ENCODE measurements at regions not wholly inside any gene's neighbourhood (a gene's known extent, or its start where the extent isn't known, plus 50 kb on each side); places are given as distances from the start of the nearest gene placed in this dataset.

- no peaks in the 10 kb centered on the region for H4K20me1 ChIP-seq (ENCODE audit: insufficient read depth, low read length)
- H3K14ac ChIP-seq (replicated peaks; ENCODE audit: low read depth, low read length): no peak overlapping the region
- no peak overlapping the region for H3K23ac ChIP-seq (ENCODE audit: low read depth, low read length)
- DNase-seq (no peak), ATAC-seq (ENCODE audit: low read depth) (no peak)
- no peak overlapping the region for H3K9ac ChIP-seq (ENCODE audit: low read depth, low read length)
- H4K8ac ChIP-seq (ENCODE audit: low read depth in 2 of 2, low read length in 2 of 2): no peak overlapping the region
- no peak overlapping the region for H4K5ac ChIP-seq (ENCODE audit: low read depth, low read length)
- no peaks in the 10 kb centered on the region for H3K4me1 ChIP-seq (ENCODE audit: control insufficient read depth, insufficient read depth, low read length)
- no peak overlapping the region for H2AK5ac ChIP-seq (ENCODE audit: low read depth, low read length)
- ChIA-PET CTCF (interaction anchor here (0.6 kb wide), 1 partner anchor 219 kb away, joined by 6 read pairs; no protein-coding TSS in a partner anchor), POLR2A (ENCODE audit: unreplicated experiment) (no interaction called here)
- no peak overlapping the region for H2AK9ac ChIP-seq (replicated peaks; ENCODE audit: low read depth, low read length, poor library complexity)
- H3K27ac ChIP-seq (ENCODE audit: insufficient read depth, low read length): no peak overlapping the region
- no peak overlapping the region for H2BK5ac ChIP-seq (ENCODE audit: low read depth, low read length, poor library complexity, severe bottlenecking)
- H2BK20ac ChIP-seq (ENCODE audit: low read depth, low read length): no peak overlapping the region
- H2BK120ac ChIP-seq (ENCODE audit: low read depth, low read length): no peak overlapping the region
- H3K4ac ChIP-seq (ENCODE audit: low read depth, low read length): no peak overlapping the region
- H3K4me2 ChIP-seq (ENCODE audit: low read depth, low read length): no peak overlapping the region
- TF ChIP-seq MXI1 (IDR thresholded peaks at IDR 0.05; ENCODE audit: borderline replicate concordance, low read depth, low read length) (no peak), RCOR1 (IDR thresholded peaks at IDR 0.05; ENCODE audit: insufficient replicate concordance, low read length) (no peak), NFE2L2 (IDR thresholded peaks at IDR 0.05; ENCODE audit: low read depth, low read length) (no peak), BHLHE40 (IDR thresholded peaks at IDR 0.05; ENCODE audit: low read depth, low read length) (no peak), RAD21 (IDR thresholded peaks at IDR 0.05; ENCODE audit: low read length) (no peak), SMC3 (IDR thresholded peaks at IDR 0.05; ENCODE audit: low read depth, low read length) (no peak), USF2 (IDR thresholded peaks at IDR 0.05; ENCODE audit: low read depth, low read length) (no peak), RFX5 (IDR thresholded peaks at IDR 0.05; ENCODE audit: low read depth, low read length) (no peak), CEBPB (IDR thresholded peaks at IDR 0.05; ENCODE audit: low read depth, low read length) (no peak), POLR2A (IDR thresholded peaks at IDR 0.05; ENCODE audit: low read depth, low read length) (no peak)
- no peak overlapping the region for H2BK15ac ChIP-seq (ENCODE audit: low read depth, low read length)
- H3K9me3 ChIP-seq (ENCODE audit: control insufficient read depth, insufficient read depth, low read length): peaks cover 37% of the 10 kb centered on the region
- WGBS, 2 experiments (ENCODE audit: extremely low coverage in 2 of 2, insufficient read length in 1 of 2): 29% methylated on average over 4 of the region's 10 CpGs; no CpG with 5 or more reads in 1 of the 2 experiments
- H3K9me1 ChIP-seq (ENCODE audit: insufficient read depth, low read length): no peaks in the 10 kb centered on the region
- in situ Hi-C loops (cut with MboI; ENCODE audit: low sequenced_read_pairs): no loop called here
- H4K91ac ChIP-seq (ENCODE audit: insufficient read depth, low read depth, low read length): no peak overlapping the region
- no peak overlapping the region for H3K56ac ChIP-seq (ENCODE audit: extremely low read depth, insufficient read depth, low read length)
- H3K27me3 ChIP-seq (ENCODE audit: control insufficient read depth, insufficient read depth, low read length): no peaks in the 10 kb centered on the region
- H3K4me3 ChIP-seq (ENCODE audit: insufficient read depth, low read depth, low read length): no peak overlapping the region
- dilution Hi-C loops (cut with HindIII; ENCODE audit: low sequenced_read_pairs, unreplicated experiment): no loop called here
- no peaks in the 10 kb centered on the region for H3K79me1 ChIP-seq (ENCODE audit: low read depth in 1 of 2, low read length in 2 of 2)
- no peak overlapping the region for H3K18ac ChIP-seq (ENCODE audit: low read depth, low read length)
- no peak overlapping the region for H2AFZ ChIP-seq (replicated peaks; ENCODE audit: low read length, poor library complexity)
- intact Hi-C loops (cut with micrococcal nuclease): no loop called here
- H3K36me3 ChIP-seq (ENCODE audit: control insufficient read depth, insufficient read depth, low read length): no peaks in the 10 kb centered on the region
- no TSS peak for BruUV-seq (replicated peaks)
These were observed 223.7 kb upstream of the AJAP1 start for GRCh38 chr1:4430406-4431365.
